ENCODE measurements at regions not wholly inside any gene's neighbourhood (a gene's known extent, or its start where the extent isn't known, plus 50 kb on each side); places are given as distances from the start of the nearest gene placed in this dataset.

GRCh38 chr22:27381960-27382742, 419.4 kb downstream of the MN1 start:
- no peak for DNase-seq

- DNase-seq = no peak
Observed at GRCh38 chr22:27382947-27383346, 418.6 kb downstream of the MN1 start.

GRCh38 chr22:27383896-27384295, 417.7 kb downstream of the MN1 start:
- DNase-seq = no peak

- no peak for DNase-seq
Observed at GRCh38 chr22:27385261-27385998, 416.1 kb downstream of the MN1 start.

GRCh38 chr22:27386186-27386585, 415.4 kb downstream of the MN1 start:
- DNase-seq = no peak

GRCh38 chr22:27387561-27387960, 414.0 kb downstream of the MN1 start:
- DNase-seq = no peak

GRCh38 chr22:27388090-27388600, 413.4 kb downstream of the MN1 start:
- DNase-seq = no peak

GRCh38 chr22:27389727-27390075, 411.9 kb downstream of the MN1 start:
- no peak for DNase-seq

GRCh38 chr22:27391092-27391770, 410.3 kb downstream of the MN1 start:
- DNase-seq = no peak

- no peak for DNase-seq
Observed at GRCh38 chr22:27393371-27393770, 408.2 kb downstream of the MN1 start.

GRCh38 chr22:27394806-27395404, 406.7 kb downstream of the MN1 start:
- no peak for DNase-seq

- no peak for DNase-seq
Observed at GRCh38 chr22:27397036-27397953, 404.3 kb downstream of the MN1 start.

GRCh38 chr22:27397954-27398342, 403.6 kb downstream of the MN1 start:
- no peak for DNase-seq

- no peak for DNase-seq
Observed at GRCh38 chr22:27399161-27399560, 402.4 kb downstream of the MN1 start.

GRCh38 chr22:27400811-27401210, 400.7 kb downstream of the MN1 start:
- no peak for DNase-seq

GRCh38 chr22:27401321-27401720, 400.2 kb downstream of the MN1 start:
- DNase-seq = no peak

- DNase-seq = no peak
Observed at GRCh38 chr22:27404441-27404840, 397.1 kb downstream of the MN1 start.

- no peak for DNase-seq
Observed at GRCh38 chr22:27405672-27406388, 395.7 kb downstream of the MN1 start.

GRCh38 chr22:27406389-27406861, 395.1 kb downstream of the MN1 start:
- no peak for DNase-seq

GRCh38 chr22:27407369-27407985, 394.1 kb downstream of the MN1 start:
- no peak for DNase-seq

GRCh38 chr22:27408068-27408467, 393.5 kb downstream of the MN1 start:
- DNase-seq = no peak

Data from NCI-H1694 treated with DMSO at 0.1 percent for 48 hours (cell line).